Upper lobe of left lung (tissue), 4 donors: ENCODE measurements at regions not wholly inside any gene's neighbourhood (a gene's known extent, or its start where the extent isn't known, plus 50 kb on each side); places are given as distances from the start of the nearest gene placed in this dataset.
"Not testable (repeated sequence)": the region's sequence is repeated elsewhere in the genome, so short reads cannot be mapped to it uniquely, and the experiment has no call there.

Experiments
- CTCF ChIP-seq, 6 experiments: fragments of 450-650 bp in 4 of 6; fragments of 200-600 bp in 2 of 6; sonication (generic) in 2 of 6; IDR thresholded peaks; one replicate each; pipeline ENCODE4 v1.5.1; 2016 to 2019; ENCODE audit warnings: antibody characterized with exemption in 6 of 6
- POLR2A ChIP-seq, 4 donors: fragments of 450-650 bp; IDR thresholded peaks; one replicate each; pipeline ENCODE4 v1.5.1; 2016 to 2017; ENCODE audit warnings: antibody characterized with exemption in 4 of 4, mild to moderate bottlenecking in 2 of 4
- POLR2AphosphoS5 ChIP-seq, 2 donors: sonication (generic); formaldehyde crosslinking; IDR thresholded peaks; one replicate each; pipeline ENCODE4 v1.5.1; 2017; ENCODE audit warnings: antibody characterized with exemption in 2 of 2

GRCh38 chr15:32312721-32313120 lies 90.4 kb downstream of the GOLGA8K start:
- TF ChIP-seq POLR2A, POLR2AphosphoS5, CTCF (IDR thresholded peaks at IDR 0.05): not testable (repeated sequence)
